ENCODE measurements at regions not wholly inside any gene's neighbourhood (a gene's known extent, or its start where the extent isn't known, plus 50 kb on each side); places are given as distances from the start of the nearest gene placed in this dataset.
"Not testable (repeated sequence)": the region's sequence is repeated elsewhere in the genome, so short reads cannot be mapped to it uniquely, and the experiment has no call there.

DNA sequence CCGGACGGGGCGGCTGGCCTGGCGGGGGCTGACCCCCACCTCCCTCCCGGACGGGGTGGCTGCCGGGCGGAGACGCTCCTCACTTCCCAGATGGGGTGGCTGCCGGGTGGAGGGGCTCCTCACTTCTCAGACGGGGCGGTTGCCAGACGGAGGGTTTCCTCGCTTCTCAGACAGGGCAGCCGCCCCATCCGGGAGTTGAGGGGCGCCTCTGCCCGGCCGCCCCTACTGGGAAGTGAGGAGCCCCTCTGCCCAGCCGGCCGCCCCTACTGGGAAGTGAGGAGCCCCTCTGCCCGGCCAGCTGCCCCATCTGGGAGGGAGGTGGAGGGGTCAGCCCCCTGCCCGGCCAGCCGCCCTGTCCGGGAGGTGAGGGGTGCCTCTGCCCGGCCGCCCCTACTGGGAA, 761.1 kb upstream of the SPRY2 start:
- DNase-seq, result not testable (repeated sequence)

DNA sequence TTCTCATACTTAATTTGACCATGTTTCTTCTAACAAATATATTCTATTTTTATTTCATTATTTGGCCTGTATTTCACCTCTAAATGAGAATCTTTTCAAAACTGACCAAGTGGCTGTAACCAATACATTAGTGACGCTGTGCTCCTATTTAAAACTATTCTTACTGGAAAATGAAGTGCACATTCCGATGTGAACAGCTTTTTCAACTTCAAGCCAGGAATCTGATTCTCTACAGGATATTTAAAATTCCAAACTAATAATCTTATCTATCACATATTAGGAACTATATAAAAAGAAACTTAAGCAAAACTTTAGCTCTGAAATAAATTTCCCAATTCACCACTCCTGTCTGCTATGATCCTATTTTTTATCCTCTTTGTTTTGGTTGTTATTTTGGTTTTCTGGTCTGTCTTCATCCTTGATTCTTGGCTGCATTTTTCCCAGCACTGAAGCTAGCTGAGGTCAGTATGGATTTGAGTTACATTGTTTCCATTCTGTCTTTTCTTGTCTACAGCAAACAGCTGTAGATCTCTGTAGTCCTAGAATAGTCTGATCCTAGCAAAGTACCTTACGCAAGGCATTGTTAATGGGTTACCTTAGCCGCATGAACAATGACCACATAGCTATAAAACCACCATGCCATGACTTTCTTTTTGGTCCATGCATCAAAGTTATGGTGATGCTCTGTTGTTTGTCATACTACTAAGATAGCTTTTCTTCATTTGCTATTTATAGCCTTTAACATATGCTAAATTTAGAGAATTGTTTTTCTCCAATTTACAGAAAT, 748.6 kb upstream of the SPRY2 start:
- DNase-seq, result no peak

DNA sequence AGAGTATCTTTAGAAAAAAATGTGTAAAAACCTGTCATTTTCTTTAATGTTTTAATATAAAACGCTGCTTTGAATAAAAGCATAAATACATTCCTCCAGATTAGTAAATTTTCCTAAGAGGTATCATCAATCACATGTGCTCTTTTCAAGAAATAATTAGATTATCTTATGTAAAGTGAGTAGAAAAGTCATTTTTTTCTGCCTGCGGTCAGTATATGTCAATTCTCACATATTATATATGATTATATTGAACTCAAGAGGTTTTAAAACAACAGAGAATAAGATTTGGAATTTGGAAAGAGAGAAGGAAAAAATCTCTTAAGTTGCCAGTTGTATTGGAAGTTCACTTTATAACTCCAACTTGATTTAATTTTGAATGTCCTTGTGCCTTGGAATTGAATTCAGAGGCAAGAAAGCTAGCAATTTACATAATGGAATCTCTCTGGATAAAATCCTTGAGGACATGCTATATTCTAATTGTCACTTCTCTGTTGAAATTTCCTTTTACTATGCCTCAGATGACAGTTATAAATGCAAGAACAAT, 740.1 kb upstream of the SPRY2 start:
- no peak for DNase-seq

GRCh38 chr13:81078048-81078447, 737.1 kb upstream of the SPRY2 start:
- no peak for DNase-seq

GRCh38 chr13:81069822-81070221, 728.9 kb upstream of the SPRY2 start:
- DNase-seq, result not testable (repeated sequence)

- DNase-seq, result no peak
Observed at GRCh38 chr13:81058916-81059290, 718.0 kb upstream of the SPRY2 start.

DNA sequence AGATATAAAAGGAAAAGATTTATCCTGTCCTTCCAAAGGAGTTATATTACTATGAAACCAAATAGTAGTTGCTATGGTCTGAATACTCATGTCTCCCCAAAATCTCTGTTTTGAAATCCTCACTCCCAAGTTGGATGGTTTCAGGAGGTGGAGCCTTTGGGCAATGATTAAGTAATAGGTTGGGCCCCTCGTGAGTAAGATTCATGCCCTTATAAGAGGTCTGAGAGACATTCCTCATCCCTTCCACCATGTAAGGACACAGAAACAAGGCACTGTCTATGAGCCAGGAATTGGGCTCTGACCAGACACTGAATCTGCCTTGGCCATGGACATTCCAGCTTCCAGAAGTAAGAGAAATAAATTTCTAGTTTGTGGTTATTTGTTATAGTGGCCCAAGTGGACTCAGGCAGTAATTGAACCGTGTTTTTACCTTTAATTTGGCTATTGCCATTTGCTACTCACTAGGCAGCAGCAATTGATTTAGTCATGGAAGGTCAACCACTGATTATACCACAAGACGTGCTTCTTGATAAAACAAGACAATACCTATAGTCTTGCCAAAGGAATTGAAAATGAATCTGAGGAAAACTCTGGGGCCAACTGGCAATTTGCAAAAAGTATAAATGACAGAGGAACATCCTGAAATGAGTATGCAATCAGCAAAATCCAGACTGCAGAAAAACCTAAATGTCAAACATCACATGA, 717.4 kb upstream of the SPRY2 start:
- DNase-seq, result no peak

GRCh38 chr13:81051873-81052272, 710.9 kb upstream of the SPRY2 start:
- DNase-seq, result no peak

- peak in 19 of 56 donors; percentile 2 to 67 (median 21) for DNase-seq
Observed at GRCh38 chr13:81048026-81048461, 707.1 kb upstream of the SPRY2 start.

- DNase-seq, result no peak
Observed at GRCh38 chr13:81041761-81042160, 700.8 kb upstream of the SPRY2 start.

- no peak for DNase-seq
Observed at GRCh38 chr13:81031996-81032395, 691.1 kb upstream of the SPRY2 start.

DNA sequence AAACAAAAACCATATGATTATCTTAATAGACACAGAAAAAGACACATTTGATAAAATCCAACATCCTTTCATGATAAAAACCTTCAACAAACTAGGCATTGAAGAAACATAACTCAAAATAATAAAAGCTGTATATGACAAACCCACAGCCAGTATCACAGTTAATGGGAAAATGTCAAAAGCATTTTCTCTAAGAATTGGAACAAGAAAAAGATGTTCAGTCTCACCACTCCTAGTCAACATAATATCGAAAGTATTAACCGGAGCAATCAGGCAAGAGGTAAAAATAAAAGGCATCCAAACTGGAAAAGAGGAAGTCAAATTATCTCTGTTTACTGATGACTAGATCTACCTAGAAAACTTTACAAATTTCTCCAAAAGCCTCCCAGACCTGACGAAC, 684.2 kb upstream of the SPRY2 start:
- DNase-seq, result no peak

DNA sequence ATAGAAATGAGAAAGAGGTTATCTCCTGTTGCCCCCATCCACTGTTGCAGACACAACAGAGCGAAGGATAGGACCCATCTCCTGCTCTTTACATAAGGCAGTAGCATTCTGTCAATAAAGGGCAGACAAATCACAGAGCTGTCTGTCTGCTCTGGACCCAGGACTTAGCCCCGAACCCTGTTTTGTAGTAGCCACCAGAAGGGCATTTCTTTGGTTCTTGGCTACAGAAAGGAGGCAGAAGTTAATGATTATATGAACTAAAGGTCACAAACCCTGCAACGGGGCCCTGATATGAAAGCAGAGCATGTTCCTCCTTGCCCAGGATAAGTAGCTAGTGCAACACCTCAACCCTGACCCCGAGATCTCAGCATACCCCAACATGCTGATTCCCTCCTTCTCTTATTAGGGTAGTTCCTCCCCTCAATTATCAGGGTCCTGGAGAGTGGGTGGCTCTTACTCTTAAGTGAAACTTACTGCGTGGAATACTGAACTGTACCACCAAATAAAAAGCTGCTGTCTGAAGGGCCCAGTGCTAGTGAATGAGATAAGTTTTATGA, 680.4 kb upstream of the SPRY2 start:
- DNase-seq, result no peak

GRCh38 chr13:81020010-81020409, 679.1 kb upstream of the SPRY2 start:
- no peak for DNase-seq

GRCh38 chr13:81018936-81019335, 678.0 kb upstream of the SPRY2 start:
- no peak for DNase-seq

DNA sequence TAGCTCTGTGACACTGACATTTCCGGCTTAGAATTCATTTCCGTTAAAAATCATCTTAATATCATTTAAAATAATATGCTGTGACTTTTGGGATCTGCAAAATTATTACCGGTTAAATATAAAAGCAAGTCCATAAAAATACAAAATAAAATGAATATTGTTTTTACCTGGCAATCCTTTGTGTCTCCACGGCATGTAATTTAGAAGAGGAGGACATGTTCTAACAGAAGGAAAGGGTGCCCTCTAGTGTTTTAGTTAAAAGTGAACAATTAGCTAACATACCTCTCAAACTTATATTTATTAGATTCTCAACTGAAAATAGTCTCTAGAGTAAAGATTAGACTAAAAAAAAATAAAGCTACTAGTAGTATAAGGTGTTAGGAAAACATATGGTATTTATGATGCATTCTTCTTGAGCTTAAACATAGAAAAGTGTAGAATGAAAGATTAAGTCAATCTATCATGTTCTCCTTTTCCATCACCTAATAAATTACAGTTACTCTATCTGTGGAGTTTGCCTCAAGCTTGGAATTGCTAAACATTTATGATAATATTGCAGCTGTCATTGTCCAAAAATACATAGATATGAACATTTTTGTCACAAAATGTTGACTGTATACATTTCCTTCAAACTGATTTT, 676.7 kb upstream of the SPRY2 start:
- no peak for DNase-seq

DNA sequence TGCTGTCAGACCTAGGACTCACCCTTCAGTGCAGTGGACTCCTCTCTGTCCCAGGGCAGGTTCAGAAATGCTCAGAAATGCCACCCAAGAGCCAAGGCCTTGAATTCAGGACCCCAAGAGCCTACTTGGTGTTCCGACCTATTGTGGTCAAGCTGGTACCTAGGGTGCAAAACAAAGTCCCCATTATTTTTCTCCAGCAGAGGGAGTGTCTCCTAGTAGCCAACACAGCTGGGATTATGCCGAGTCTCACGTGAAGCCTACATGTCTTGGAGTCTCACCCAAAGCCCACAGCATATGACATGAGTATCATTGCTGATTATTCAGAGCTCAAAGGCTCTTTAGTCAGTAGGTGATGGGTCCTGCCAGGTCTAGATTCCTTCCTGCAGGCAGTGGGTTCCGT, 671.1 kb upstream of the SPRY2 start:
- no peak for DNase-seq

GRCh38 chr13:81001828-81002385, 661.0 kb upstream of the SPRY2 start:
- DNase-seq, result no peak

GRCh38 chr13:80998603-80999002, 657.7 kb upstream of the SPRY2 start:
- not testable (repeated sequence) for DNase-seq

DNA sequence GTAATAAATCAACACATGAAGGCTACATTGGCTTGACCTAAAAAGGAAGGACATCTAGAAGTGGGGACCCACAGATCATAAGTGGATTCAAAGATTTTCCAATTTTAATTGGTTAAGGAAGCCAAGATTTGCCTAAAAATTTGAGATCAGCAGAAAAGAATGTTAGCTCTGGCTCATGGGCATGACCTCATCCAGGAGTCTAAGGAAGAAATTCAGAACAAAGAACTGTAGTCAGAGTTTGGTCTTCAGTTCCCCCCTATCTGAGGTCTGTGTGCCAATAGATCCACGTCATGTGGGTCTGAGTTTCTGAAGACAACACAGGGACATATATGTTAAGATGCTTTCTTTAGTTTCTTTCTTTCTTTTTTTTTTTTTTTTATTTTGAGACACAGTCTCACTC, 648.8 kb upstream of the SPRY2 start:
- no peak for DNase-seq

DNA sequence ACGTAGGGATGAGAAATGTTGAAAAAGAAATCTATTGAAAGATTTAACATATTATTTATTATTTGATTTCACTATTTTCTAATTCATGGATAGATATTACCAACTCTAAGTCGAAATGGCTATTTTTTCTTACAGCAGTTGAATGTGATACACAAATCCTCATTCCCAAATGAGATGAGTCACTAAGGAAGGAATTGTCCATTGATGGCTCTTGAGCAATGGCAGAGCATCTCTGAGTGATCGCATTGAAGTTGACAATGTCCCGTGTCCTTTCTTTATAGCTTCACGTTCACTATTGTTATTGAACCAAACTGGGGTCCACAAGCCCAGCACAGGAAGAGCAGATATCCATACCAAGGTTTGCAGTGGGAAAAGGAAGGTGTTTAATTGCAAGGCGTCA, 648.3 kb upstream of the SPRY2 start:
- DNase-seq, result no peak

Measured in nucleus accumbens (tissue), 56 donors.